Stimulated activated CD8-positive, alpha-beta memory T cell treated with anti-CD3 and anti-CD28 coated beads, Interleukin-12 subunit alpha, Interleukin-12 subunit beta, amount 100 ng/mL, for 4 hours (primary cell): ENCODE measurements at regions not wholly inside any gene's neighbourhood (a gene's known extent, or its start where the extent isn't known, plus 50 kb on each side); places are given as distances from the start of the nearest gene placed in this dataset.

Experiments used
- DNase-seq: peaks from one replicate; pipeline ENCODE4 v3.0.0-alpha.2; 2020; ENCODE audit warnings: low read depth

GRCh38 chr5:124057724-124058231 is 545.8 kb downstream of the CSNK1G3 start:
- no peak for DNase-seq

- DNase-seq: no peak
Observed at GRCh38 chr5:124056991-124057723, 545.2 kb downstream of the CSNK1G3 start.

DNA sequence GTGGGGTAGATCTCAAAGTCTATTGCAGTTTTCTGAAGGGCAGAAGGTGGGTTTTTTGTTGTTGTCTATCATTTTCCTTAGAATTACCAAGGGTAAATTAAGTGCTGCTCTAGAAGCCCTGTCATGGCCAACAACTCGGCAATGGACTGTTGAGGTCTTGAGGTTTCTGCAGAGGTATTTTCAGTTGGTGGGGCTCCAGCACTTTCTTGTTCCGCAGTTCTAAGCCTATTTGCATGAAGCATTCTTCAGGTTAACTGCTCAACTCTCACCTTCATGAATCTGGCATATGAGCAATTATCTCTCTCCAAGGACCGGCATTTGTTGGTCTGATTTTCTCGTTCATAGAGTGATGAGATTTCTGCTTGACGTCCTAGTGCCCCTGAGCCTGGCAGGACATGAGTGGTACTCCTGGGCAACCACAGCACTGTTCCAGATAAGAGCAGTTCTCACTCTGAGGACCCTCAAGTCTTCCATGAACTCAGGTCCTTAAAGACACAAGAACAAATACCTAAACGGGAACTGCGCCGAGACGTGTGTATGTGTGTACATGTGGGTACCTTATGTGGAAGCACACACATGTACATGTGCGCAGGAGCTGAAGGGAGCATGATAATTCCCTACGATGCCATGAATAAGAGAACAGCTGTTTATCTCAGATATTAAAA is 544.5 kb downstream of the CSNK1G3 start:
- DNase-seq: no peak

DNA sequence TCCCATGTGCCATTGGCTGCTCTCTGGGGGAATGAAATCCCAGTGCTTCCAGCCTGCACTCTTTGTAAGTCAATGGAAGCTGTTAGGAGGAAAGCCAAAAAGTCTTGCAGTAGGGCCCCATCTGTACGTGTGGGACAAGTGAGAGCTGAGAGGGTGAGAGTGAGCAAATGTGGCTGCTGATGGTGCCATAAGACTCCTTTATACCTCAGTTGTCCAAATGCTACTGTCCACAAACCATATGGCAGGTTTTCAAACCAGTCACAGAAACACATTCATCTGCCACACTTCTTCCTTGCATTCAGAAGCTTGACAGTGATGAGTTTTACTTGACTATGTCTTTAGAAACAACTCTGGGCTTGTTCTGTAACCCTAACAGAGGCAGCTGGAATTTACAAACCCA is 543.8 kb downstream of the CSNK1G3 start:
- DNase-seq: no peak

DNA sequence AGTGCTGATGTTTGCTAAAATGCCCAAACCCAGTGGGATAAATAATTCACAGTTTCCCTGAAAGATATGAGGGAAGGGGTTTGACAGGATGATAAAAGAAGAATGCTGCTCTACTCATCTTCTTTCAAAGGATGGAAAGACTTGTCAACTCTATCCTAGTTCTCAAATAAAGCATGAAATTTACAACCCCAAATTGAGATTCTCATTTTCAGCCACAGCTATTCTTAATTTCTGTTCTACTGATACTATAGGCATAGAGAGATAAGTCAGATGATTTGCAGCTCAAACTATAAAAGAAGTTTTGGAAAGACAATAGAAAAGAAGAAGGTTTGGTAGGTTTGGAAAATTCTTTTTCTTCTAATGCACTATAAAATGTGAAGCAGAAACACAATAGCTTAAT is 542.6 kb downstream of the CSNK1G3 start:
- DNase-seq: no peak

DNA sequence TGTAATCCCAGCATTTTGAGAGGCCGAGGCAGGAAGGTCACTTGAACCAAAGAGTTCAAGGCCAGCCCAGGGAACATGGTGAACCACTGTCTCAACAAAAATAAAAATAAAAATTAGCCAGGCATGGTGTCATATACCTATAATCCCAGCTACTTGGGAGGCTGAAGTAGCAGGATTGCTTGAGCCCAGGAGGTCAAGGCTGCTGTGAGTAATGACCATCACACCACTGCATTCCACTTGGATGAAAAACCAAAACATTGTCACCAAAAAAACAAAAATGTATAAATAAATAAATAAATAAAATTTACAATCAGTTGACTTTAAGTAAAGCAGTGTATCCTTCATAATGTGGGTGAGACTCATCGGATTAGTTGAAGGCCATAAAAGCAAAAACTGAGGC is 541.4 kb downstream of the CSNK1G3 start:
- DNase-seq: no peak

DNA sequence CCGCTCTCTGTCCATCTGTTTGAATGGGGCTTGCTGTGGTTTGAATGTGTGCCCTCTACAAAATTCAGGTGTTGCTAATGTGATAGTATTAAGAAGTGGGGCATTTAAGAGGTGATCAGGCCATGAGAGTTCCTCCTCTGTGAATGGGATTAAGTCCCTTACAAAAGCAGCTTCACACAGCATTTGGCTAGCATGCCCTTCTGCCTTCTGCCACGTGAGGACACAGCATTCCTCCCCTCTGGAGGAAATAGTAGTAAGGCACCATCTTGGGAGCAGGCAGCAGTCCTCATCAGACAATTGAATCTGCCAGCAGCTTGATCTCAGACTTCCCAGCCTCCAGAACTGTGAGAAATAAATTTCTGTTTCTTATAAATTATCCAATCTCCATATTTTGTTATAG is 540.2 kb downstream of the CSNK1G3 start:
- no peak for DNase-seq

GRCh38 chr5:124050120-124050770 is 538.3 kb downstream of the CSNK1G3 start:
- no peak for DNase-seq

DNA sequence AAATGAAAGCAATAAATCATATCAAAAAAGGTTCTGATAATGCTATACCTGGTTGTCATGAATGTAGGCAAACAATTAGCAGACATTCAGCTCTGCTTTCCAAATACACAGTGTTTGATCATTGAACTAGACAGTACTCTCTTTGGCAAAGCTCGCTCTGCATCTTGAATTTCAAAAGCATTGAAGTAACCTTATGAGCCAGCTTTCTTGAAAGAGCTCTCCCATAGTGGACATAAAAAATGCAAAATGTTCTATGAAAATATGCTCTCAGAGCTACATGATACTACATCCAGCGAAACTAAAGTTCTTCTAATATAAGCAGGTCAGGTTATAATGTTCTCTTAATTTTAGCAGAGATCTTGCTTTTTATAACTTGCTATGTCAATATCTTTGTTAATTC is 533.4 kb downstream of the CSNK1G3 start:
- DNase-seq: no peak

GRCh38 chr5:124044613-124045012 is 532.6 kb downstream of the CSNK1G3 start:
- no peak for DNase-seq

DNA sequence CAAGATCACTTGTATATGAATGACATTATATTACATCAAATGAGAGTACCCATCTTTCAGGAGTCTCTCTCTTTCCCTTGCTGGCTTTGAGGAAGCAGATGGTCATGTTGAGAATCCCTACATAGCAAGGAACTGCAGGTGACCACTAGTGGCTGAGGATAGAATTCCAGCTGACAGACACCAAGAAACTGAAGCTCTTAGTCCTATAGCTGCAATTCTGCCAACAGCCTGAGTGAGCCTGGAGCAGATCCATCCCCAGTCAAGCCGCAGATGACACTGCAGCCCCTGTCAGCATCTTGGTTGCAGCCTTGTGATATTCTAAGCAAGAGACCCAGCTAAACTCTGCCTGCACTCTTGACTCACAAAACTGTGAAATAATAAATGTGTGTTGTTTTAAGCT is 531.5 kb downstream of the CSNK1G3 start:
- no peak for DNase-seq

DNA sequence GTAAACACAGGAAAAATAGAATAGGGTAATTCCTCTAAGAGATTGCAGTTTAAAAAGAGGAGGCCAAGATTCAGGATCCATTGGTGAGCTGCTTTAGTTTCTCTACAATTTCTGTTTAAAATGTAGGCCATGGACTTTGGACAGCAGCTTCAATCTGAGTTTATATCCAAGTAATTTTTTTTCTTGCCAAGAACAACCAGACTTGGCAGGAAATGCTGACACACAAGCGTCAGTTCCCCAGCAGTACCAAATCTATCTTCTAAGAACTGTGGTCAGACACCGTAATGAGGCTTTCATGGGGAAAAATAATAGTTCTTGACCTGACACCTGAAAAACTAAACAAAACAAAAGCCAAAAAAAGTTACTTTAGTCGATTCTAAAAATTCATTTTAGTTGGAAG is 528.8 kb downstream of the CSNK1G3 start:
- no peak for DNase-seq

DNA sequence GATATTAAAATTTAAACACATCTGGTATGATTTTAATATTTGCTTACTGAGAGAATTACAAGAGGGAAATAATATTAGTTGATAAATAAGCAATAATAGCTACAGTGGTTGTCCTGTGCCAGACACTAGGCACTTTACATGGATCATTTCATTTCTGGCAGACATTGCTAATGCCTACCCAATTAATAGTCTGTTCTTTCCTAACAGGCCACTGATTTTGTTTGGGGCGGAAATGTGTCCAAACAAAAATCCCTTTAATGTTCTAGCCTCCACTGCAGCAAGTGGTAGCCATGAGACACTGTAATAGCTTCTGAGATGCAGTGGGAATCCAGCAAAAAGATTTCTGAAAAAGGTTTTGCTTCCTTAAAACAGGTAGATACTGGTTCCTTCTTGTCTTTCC is 527.4 kb downstream of the CSNK1G3 start:
- DNase-seq: no peak

- no peak for DNase-seq
Observed at GRCh38 chr5:124036786-124037185, 524.8 kb downstream of the CSNK1G3 start.

GRCh38 chr5:124034963-124035362 is 523.0 kb downstream of the CSNK1G3 start:
- no peak for DNase-seq

DNA sequence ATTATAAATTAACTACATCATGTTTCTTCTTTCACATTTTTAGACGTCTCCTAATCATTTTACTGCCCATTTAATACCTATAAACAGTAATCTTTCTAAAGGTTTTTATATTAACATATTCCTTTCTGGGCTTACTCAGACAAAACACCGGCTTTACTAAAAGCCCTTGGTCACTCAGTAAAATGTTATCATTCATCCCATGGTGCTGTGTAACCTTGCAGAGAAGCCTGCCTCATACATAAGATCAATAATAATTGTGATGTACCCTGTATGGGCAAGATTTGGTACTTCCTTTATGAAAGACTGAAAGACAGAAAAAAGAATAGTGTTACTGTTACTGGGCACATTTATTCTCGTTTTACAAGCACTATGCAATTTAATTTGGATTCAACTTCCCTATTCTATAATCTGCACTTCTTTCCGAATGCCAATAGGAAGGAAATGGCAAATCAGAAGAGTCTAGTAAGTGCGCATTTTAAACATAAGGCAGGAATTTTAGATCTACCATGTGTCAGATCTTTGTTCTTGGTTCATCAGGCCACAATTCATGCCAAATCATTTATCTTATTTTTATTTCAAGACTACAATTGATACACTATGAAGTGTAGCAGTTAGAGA is 522.2 kb downstream of the CSNK1G3 start:
- no peak for DNase-seq

DNA sequence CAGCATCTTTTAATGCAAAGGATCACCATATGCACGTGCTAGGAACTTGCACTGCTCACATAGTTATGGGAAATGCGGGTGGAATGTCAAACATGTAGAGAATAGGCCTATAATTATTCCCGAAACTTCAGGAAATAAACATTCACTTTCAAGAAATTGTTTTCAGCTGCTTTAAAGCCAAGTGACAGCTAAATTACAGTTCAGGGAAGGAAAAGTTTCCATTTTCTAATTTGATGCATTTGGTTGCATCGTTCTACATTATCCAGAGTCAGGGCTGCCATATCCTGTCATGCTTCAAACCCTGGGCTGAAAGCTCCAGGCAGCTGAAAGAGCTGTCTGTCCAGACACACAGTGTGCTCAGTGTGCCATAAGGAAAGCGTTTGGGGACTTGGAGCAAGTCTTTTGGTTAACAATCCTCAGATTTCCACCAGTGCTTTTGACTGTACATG is 518.1 kb downstream of the CSNK1G3 start:
- DNase-seq: no peak

GRCh38 chr5:124027441-124027840 is 515.5 kb downstream of the CSNK1G3 start:
- no peak for DNase-seq

DNA sequence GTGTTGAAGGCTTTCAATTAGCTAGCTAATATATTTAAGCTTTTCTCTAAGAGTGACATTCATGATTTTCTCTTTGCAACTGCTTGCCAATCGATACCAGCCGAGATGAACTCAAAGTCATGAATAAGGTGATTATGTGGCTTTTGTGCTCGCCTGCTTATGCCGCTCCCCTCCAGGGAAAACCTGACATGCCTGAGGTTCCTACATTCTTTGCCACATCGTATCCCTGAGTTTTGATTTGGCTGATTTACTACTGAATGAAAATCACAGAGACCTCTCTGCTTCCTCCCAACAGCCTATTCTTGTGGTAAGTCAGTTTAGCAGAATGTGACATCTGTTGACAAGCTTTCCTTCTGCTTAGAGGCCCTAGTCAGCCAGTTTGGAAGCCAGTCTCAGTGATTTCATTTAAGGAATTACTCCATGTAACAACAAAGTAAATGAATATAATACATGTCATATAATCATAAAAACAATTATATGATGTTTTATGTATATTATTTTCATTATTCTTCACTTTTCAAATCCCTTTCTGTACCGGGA is 513.4 kb downstream of the CSNK1G3 start:
- DNase-seq: no peak

DNA sequence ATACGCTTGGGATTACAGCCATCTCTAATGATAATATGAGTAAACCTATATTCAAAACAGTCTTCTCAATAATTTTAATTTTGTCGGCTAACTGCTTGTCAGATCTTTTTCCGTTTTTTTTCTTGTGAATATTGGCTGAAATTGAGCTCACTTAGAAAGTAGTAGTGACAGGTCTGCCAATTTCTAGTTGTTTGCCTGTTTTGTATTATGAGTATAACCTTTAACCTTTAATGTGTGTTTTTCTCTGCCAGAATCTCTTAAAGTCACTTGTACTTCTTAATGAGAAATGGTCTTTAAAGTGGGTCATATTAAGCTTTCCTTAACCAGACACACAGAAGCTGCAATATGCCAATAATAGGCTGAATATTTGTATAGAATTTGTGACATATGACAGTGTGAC is 511.0 kb downstream of the CSNK1G3 start:
- DNase-seq: no peak

- DNase-seq: no peak
Observed at GRCh38 chr5:124021776-124022175, 509.8 kb downstream of the CSNK1G3 start.

DNA sequence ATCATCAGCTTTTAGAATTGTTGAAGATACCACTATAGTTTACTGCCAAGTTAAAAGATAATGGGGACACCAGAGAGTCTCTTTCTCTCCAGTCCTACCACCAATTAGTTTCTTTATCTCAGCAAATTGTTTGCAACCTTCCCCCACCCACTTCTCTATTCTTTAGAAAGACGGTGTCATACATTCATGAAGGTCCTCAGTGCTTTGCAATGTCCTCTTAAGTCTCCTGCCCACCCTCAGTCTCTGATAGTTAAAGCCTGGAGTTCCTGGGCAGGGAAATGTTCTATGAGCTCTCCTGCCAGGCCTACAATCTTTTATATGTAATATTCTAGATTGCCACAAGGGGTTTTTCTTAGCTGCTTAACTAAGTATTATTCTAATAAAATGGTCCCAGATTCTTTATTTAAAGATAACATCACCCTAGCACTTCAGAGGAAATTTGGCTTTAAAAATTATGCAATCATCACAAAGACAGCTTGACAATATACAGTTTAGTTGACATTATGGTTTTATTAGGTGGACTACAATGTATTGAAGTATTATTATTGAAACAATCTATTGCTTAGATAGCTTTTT is 509.2 kb downstream of the CSNK1G3 start:
- no peak for DNase-seq
